Neural crest cell (in vitro differentiated cells): ENCODE measurements at regions not wholly inside any gene's neighbourhood (a gene's known extent, or its start where the extent isn't known, plus 50 kb on each side); places are given as distances from the start of the nearest gene placed in this dataset.

Source experiments
- DNase-seq: peaks from one replicate; pipeline ENCODE4 v3.0.0; 2021; ENCODE audit warnings: low read depth, mixed read lengths, low spot score
- H3K27ac Mint-ChIP-seq: one replicate; pipeline ENCODE4 v1.8.0; 2021; ENCODE audit warnings: mild to moderate bottlenecking, mixed read lengths; ENCODE audit not compliant: unreplicated experiment
- H3K27me3 Mint-ChIP-seq: 2 replicates; pipeline ENCODE4 v1.8.0; 2021; ENCODE audit warnings: low read depth, mild to moderate bottlenecking, mixed read lengths
- H3K36me3 Mint-ChIP-seq: 2 replicates; pipeline ENCODE4 v1.8.0; 2021; ENCODE audit warnings: low read depth, mild to moderate bottlenecking, mixed read lengths
- H3K4me1 Mint-ChIP-seq: 2 replicates; pipeline ENCODE4 v1.8.0; 2021; ENCODE audit warnings: mixed read lengths
- H3K4me3 Mint-ChIP-seq: one replicate; pipeline ENCODE4 v1.8.0; 2021; ENCODE audit warnings: mild to moderate bottlenecking, mixed read lengths
- H3K9me3 Mint-ChIP-seq: 2 replicates; pipeline ENCODE4 v1.8.0; 2021; ENCODE audit warnings: mixed read lengths
- TF ChIP-seq, protein P1 (sequence below): fragments of 200-600 bp; sonication (generic); conservative IDR thresholded peaks from 2 replicates; pipeline ENCODE4 v1.5.0; 2021; ENCODE audit warnings: antibody characterized with exemption, mild to moderate bottlenecking

DNA sequence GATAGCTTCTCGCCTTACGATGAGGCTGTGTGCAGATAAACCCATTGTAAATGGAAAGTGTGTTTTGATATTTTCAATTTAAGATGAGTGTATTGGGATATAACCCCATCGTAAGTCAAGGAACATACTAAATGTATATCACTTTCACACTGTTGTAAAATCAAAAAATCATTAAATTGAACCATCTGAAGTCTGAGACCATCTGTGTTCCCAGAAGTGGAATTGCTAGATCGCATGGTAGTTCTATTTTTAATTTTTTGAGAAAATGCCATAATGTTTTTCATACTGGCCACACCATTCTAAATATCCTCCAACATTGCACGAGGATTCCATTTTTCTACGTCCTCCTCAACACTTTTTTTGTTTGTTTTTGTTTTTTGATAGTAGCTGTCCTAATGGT is 209.1 kb upstream of the MTPN start:
- TF ChIP-seq, protein P1, sequence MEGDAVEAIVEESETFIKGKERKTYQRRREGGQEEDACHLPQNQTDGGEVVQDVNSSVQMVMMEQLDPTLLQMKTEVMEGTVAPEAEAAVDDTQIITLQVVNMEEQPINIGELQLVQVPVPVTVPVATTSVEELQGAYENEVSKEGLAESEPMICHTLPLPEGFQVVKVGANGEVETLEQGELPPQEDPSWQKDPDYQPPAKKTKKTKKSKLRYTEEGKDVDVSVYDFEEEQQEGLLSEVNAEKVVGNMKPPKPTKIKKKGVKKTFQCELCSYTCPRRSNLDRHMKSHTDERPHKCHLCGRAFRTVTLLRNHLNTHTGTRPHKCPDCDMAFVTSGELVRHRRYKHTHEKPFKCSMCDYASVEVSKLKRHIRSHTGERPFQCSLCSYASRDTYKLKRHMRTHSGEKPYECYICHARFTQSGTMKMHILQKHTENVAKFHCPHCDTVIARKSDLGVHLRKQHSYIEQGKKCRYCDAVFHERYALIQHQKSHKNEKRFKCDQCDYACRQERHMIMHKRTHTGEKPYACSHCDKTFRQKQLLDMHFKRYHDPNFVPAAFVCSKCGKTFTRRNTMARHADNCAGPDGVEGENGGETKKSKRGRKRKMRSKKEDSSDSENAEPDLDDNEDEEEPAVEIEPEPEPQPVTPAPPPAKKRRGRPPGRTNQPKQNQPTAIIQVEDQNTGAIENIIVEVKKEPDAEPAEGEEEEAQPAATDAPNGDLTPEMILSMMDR: no peak
- peaks cover 4% of the 10 kb centered on the region for H3K4me1 Mint-ChIP-seq
- H3K36me3 Mint-ChIP-seq: no peaks in the 10 kb centered on the region
- DNase-seq: no peak
- H3K9me3 Mint-ChIP-seq: peaks cover 3% of the 10 kb centered on the region
- H3K27ac Mint-ChIP-seq: no peak overlapping the region
- no peak overlapping the region for H3K4me3 Mint-ChIP-seq
- peaks cover 2% of the 10 kb centered on the region for H3K27me3 Mint-ChIP-seq

DNA sequence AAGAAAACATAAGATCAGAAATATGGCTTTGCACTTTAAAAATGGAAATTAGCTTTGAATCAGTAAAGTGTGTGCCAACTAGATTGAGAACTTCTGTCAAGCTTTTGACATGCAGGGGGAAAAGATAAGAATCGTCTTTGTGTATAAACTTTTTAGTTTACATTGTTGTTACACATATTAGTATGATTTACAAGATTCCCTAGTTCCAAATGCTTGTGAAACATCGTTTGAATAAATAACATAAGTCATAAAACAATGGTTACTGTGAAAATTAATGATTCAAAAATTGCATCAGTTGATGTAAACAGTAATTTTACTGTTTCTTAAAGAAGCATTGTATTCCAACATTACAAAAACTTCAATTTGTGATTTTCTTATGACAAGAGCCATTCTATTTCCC is 207.6 kb upstream of the MTPN start:
- H3K27ac Mint-ChIP-seq: no peak overlapping the region
- TF ChIP-seq, protein P1: no peak
- H3K4me3 Mint-ChIP-seq: no peak overlapping the region
- H3K36me3 Mint-ChIP-seq: no peaks in the 10 kb centered on the region
- peaks cover 2% of the 10 kb centered on the region for H3K27me3 Mint-ChIP-seq
- H3K4me1 Mint-ChIP-seq: peaks cover 11% of the 10 kb centered on the region
- DNase-seq: no peak
- peaks cover 3% of the 10 kb centered on the region for H3K9me3 Mint-ChIP-seq

DNA sequence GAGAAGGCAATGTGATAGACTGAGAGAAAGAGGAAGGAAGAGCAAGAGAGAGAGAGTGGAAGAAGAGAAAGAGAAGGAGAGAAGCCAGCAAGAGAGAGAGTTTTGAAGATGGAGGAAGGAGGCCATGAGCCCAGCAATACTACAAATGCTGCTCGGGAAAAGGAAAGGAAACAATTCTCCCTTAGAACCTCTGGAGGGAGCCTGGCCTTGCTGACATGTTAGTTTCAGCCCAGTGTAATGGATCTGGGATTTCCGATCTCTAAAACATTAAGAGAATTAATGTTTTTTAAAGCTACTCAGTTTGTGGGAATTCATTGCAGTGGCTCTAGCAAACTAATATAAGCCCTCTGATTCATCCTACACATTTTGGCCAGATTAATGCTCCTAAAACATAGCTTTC is 206.8 kb upstream of the MTPN start:
- Mint-ChIP-seq H3K9me3 (peaks cover 3% of the 10 kb centered on the region), H3K27ac (no peak overlapping the region), H3K4me1 (peaks cover 11% of the 10 kb centered on the region), H3K27me3 (peaks cover 2% of the 10 kb centered on the region), H3K4me3 (no peak overlapping the region), H3K36me3 (no peaks in the 10 kb centered on the region)
- TF ChIP-seq, protein P1: peak; percentile 45
- no peak for DNase-seq

DNA sequence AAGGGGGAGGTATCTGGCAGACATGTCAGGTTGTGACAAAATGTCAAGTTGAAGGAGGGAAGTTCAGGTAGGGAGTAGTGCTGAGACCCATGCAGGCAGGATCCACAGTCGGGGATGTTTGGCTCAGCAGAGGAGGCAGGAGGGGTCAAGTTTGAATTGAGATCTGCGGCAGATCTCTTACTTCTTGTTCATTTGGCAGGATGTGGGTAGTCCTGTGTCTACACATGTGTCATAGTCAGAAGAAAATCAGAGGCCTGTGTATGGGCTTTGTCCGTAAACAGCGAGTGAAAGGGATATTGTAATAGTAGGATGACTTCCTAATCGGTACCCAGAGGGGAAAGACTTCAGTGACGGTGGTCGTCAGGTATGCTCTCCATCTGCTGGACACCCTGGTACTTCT is 203.8 kb upstream of the MTPN start:
- no peaks in the 10 kb centered on the region for H3K27me3 Mint-ChIP-seq
- H3K36me3 Mint-ChIP-seq: no peaks in the 10 kb centered on the region
- H3K9me3 Mint-ChIP-seq: peaks cover 3% of the 10 kb centered on the region
- H3K4me1 Mint-ChIP-seq: peaks cover 11% of the 10 kb centered on the region
- TF ChIP-seq, protein P1: no peak
- no peak overlapping the region for H3K27ac Mint-ChIP-seq
- no peak overlapping the region for H3K4me3 Mint-ChIP-seq
- no peak for DNase-seq

DNA sequence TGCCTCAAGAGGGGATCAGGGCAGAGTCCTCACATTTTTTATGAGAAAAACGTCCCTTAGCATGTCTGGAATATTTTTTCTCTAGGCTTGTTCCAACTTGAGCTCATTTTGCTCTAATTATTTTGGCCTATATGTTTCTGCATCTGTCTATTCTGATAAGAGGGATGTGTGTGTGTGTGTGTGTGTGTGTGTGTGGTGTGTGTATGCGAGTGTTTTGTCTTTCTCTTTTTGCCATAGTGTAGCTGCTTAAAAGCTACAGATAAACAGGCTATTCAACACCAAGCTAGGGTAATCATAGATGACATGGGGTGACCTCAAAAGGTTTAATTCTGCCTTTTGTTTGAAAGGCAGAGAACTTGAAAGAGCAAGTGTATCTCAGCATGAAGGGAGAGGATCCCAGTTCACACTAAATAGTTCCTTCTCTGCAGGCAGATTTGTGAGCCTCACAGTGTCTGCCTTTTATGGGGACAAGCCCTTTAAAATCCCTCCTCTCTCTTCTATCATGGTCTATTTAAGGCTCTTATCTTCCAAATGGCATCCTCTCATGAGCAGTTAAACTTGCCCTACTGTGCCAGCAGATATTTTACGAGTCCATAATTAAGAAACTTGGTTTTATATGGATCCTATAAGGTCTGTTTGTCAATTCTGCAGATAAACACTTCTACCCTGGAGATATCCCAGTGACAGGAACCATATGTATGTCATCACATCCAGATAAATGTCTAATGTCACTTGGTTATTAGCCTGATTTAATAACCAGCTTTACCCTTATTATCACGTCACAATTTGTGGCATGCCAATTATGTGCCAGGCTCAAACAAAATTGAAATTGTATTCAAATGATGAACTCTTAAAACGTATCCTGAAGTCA is 202.9 kb upstream of the MTPN start:
- Mint-ChIP-seq H3K36me3 (no peaks in the 10 kb centered on the region), H3K9me3 (peaks cover 3% of the 10 kb centered on the region), H3K27me3 (no peaks in the 10 kb centered on the region), H3K4me3 (no peak overlapping the region), H3K27ac (no peak overlapping the region), H3K4me1 (peaks cover 11% of the 10 kb centered on the region)
- no peak for DNase-seq
- TF ChIP-seq, protein P1: no peak
